ENCODE measurements at regions not wholly inside any gene's neighbourhood (a gene's known extent, or its start where the extent isn't known, plus 50 kb on each side); places are given as distances from the start of the nearest gene placed in this dataset. TPM values are rescaled to one million over a fixed set of nuclear protein-coding genes. Genes with fewer than 3 reads are reported as not detected.

- H2AFZ ChIP-seq: no peak overlapping the region
- H3K27me3 ChIP-seq (replicated peaks; ENCODE audit: insufficient read depth): peaks cover 29% of the 10 kb centered on the region; the same call in 1 of the 2 replicates
- H3K9ac ChIP-seq: no peak overlapping the region
- 26 to 32% methylated on average over 3 of the region's 3 CpGs for WGBS, 2 experiments (ENCODE audit: low coverage in 1 of 2, low lambda C conversion rate in 2 of 2, missing lambda C conversion rate in 2 of 2)
- H4K20me1 ChIP-seq (ENCODE audit: insufficient read depth): no peaks in the 10 kb centered on the region
- H3K4me1 ChIP-seq (ENCODE audit: insufficient read depth): no peaks in the 10 kb centered on the region
- H3K9me2 ChIP-seq (ENCODE audit: insufficient read depth): no peaks in the 10 kb centered on the region
- no peaks in the 10 kb centered on the region for H3K36me3 ChIP-seq (ENCODE audit: low read depth)
- H3K4me2 ChIP-seq (ENCODE audit: unreplicated experiment): no peak overlapping the region
- DNase-seq: peak; percentile 30
- no peaks in the 10 kb centered on the region for H3F3A ChIP-seq (ENCODE audit: insufficient read depth)
- H3K9me3 ChIP-seq (ENCODE audit: low read depth): no peaks in the 10 kb centered on the region
- TF ChIP-seq EZH2 (IDR thresholded peaks at IDR 0.05; ENCODE audit: insufficient read depth, poor library complexity, severe bottlenecking) (no peak), EZH2phosphoT487 (IDR thresholded peaks at IDR 0.05; ENCODE audit: insufficient read depth, low read depth) (no peak)
- in situ Hi-C loops (cut with MboI): no loop called here
- no peak overlapping the region for H3K27ac ChIP-seq
- no peak overlapping the region for H3K4me3 ChIP-seq
- no peaks in the 10 kb centered on the region for H3K79me2 ChIP-seq (ENCODE audit: insufficient read depth)
Measured at GRCh38 chr1:223056802-223057201, 86.2 kb downstream of the TLR5 start.

GRCh38 chr1:223057569-223058093, 85.4 kb downstream of the TLR5 start:
- Histone ChIP-seq H3K27me3 (replicated peaks; ENCODE audit: insufficient read depth) (peaks cover 29% of the 10 kb centered on the region; the same call in 1 of the 2 replicates), H3K4me3 (no peak overlapping the region), H3K9me2 (ENCODE audit: insufficient read depth) (no peaks in the 10 kb centered on the region), H3F3A (ENCODE audit: insufficient read depth) (no peaks in the 10 kb centered on the region), H2AFZ (no peak overlapping the region), H3K9me3 (ENCODE audit: low read depth) (no peaks in the 10 kb centered on the region), H3K79me2 (ENCODE audit: insufficient read depth) (no peaks in the 10 kb centered on the region), H3K9ac (no peak overlapping the region), H4K20me1 (ENCODE audit: insufficient read depth) (no peaks in the 10 kb centered on the region), H3K36me3 (ENCODE audit: low read depth) (no peaks in the 10 kb centered on the region), H3K4me1 (ENCODE audit: insufficient read depth) (no peaks in the 10 kb centered on the region), H3K4me2 (ENCODE audit: unreplicated experiment) (no peak overlapping the region), H3K27ac (no peak overlapping the region)
- in situ Hi-C loops (cut with MboI): no loop called here
- DNase-seq: no peak
- WGBS, 2 experiments (ENCODE audit: low coverage in 1 of 2, low lambda C conversion rate in 2 of 2, missing lambda C conversion rate in 2 of 2): 77 to 81% methylated on average over 4 of the region's 4 CpGs
- TF ChIP-seq EZH2phosphoT487 (IDR thresholded peaks at IDR 0.05; ENCODE audit: insufficient read depth, low read depth) (no peak), EZH2 (IDR thresholded peaks at IDR 0.05; ENCODE audit: insufficient read depth, poor library complexity, severe bottlenecking) (no peak)

Small RNA genes in the stretch of these regions (small RNA-seq; reads per million reads assigned to genes)
- not detected for gene NDUFB1P2 (ENCODE audit: low read depth, low replicate concordance)
